ENCODE measurements at regions not wholly inside any gene's neighbourhood (a gene's known extent, or its start where the extent isn't known, plus 50 kb on each side); places are given as distances from the start of the nearest gene placed in this dataset.

- Histone ChIP-seq H3K4me3 (ENCODE audit: low read length) (no peak overlapping the region), H3K36me3 (ENCODE audit: control insufficient read depth, insufficient read depth, low read length) (no peaks in the 10 kb centered on the region), H3K9me3 (ENCODE audit: control insufficient read depth, insufficient read depth, low read length) (no peaks in the 10 kb centered on the region), H3K27ac (ENCODE audit: low read length) (no peak overlapping the region), H3K4me1 (ENCODE audit: control insufficient read depth, insufficient read depth, low read length) (no peaks in the 10 kb centered on the region), H3K27me3 (ENCODE audit: control insufficient read depth, insufficient read depth, low read length) (no peaks in the 10 kb centered on the region)
- no peak for DNase-seq (ENCODE audit: low read depth, low spot score)
- 100% methylated on average over 2 of the region's 7 CpGs for WGBS (ENCODE audit: insufficient coverage, insufficient read length)
Observed at GRCh38 chr14:94696518-94696917, 73.4 kb downstream of the GSC start.

- no peaks in the 10 kb centered on the region for H3K36me3 ChIP-seq (ENCODE audit: control insufficient read depth, insufficient read depth, low read length)
- H3K4me1 ChIP-seq (ENCODE audit: control insufficient read depth, insufficient read depth, low read length), result no peaks in the 10 kb centered on the region
- no peak overlapping the region for H3K27ac ChIP-seq (ENCODE audit: low read length)
- no peaks in the 10 kb centered on the region for H3K27me3 ChIP-seq (ENCODE audit: control insufficient read depth, insufficient read depth, low read length)
- WGBS (ENCODE audit: insufficient coverage, insufficient read length), result no CpG with 5 or more reads among the region's 18 CpGs
- H3K4me3 ChIP-seq (ENCODE audit: low read length), result no peak overlapping the region
- no peaks in the 10 kb centered on the region for H3K9me3 ChIP-seq (ENCODE audit: control insufficient read depth, insufficient read depth, low read length)
- DNase-seq (ENCODE audit: low read depth, low spot score), result no peak
Observed at GRCh38 chr14:94695231-94695630, 74.7 kb downstream of the GSC start.

GRCh38 chr14:94691660-94692034, 78.3 kb downstream of the GSC start:
- Histone ChIP-seq H3K9me3 (ENCODE audit: control insufficient read depth, insufficient read depth, low read length) (no peaks in the 10 kb centered on the region), H3K27me3 (ENCODE audit: control insufficient read depth, insufficient read depth, low read length) (no peaks in the 10 kb centered on the region), H3K36me3 (ENCODE audit: control insufficient read depth, insufficient read depth, low read length) (no peaks in the 10 kb centered on the region), H3K27ac (ENCODE audit: low read length) (no peak overlapping the region), H3K4me1 (ENCODE audit: control insufficient read depth, insufficient read depth, low read length) (no peaks in the 10 kb centered on the region), H3K4me3 (ENCODE audit: low read length) (no peak overlapping the region)
- no CpG with 5 or more reads among the region's 7 CpGs for WGBS (ENCODE audit: insufficient coverage, insufficient read length)
- no peak for DNase-seq (ENCODE audit: low read depth, low spot score)

- H3K9me3 ChIP-seq (ENCODE audit: control insufficient read depth, insufficient read depth, low read length), result no peaks in the 10 kb centered on the region
- no peaks in the 10 kb centered on the region for H3K36me3 ChIP-seq (ENCODE audit: control insufficient read depth, insufficient read depth, low read length)
- no peak overlapping the region for H3K27ac ChIP-seq (ENCODE audit: low read length)
- DNase-seq (ENCODE audit: low read depth, low spot score), result no peak
- WGBS (ENCODE audit: insufficient coverage, insufficient read length), result no CpG with 5 or more reads among the region's 31 CpGs
- H3K4me3 ChIP-seq (ENCODE audit: low read length), result no peak overlapping the region
- H3K27me3 ChIP-seq (ENCODE audit: control insufficient read depth, insufficient read depth, low read length), result no peaks in the 10 kb centered on the region
- H3K4me1 ChIP-seq (ENCODE audit: control insufficient read depth, insufficient read depth, low read length), result no peaks in the 10 kb centered on the region
Observed at GRCh38 chr14:94690896-94691659, 78.8 kb downstream of the GSC start.

- Histone ChIP-seq H3K27me3 (ENCODE audit: control insufficient read depth, insufficient read depth, low read length) (no peaks in the 10 kb centered on the region), H3K36me3 (ENCODE audit: control insufficient read depth, insufficient read depth, low read length) (no peaks in the 10 kb centered on the region), H3K9me3 (ENCODE audit: control insufficient read depth, insufficient read depth, low read length) (no peaks in the 10 kb centered on the region), H3K4me3 (ENCODE audit: low read length) (no peak overlapping the region), H3K4me1 (ENCODE audit: control insufficient read depth, insufficient read depth, low read length) (no peaks in the 10 kb centered on the region), H3K27ac (ENCODE audit: low read length) (no peak overlapping the region)
- WGBS (ENCODE audit: insufficient coverage, insufficient read length), result no CpG with 5 or more reads among the region's 14 CpGs
- no peak for DNase-seq (ENCODE audit: low read depth, low spot score)
Observed at GRCh38 chr14:94690486-94690885, 78.3 kb downstream of the SERPINA3 start.

- WGBS (ENCODE audit: insufficient coverage, insufficient read length), result no CpG with 5 or more reads among the region's 18 CpGs
- Histone ChIP-seq H3K36me3 (ENCODE audit: control insufficient read depth, insufficient read depth, low read length) (no peaks in the 10 kb centered on the region), H3K4me3 (ENCODE audit: low read length) (no peak overlapping the region), H3K27me3 (ENCODE audit: control insufficient read depth, insufficient read depth, low read length) (no peaks in the 10 kb centered on the region), H3K9me3 (ENCODE audit: control insufficient read depth, insufficient read depth, low read length) (no peaks in the 10 kb centered on the region), H3K4me1 (ENCODE audit: control insufficient read depth, insufficient read depth, low read length) (no peaks in the 10 kb centered on the region), H3K27ac (ENCODE audit: low read length) (no peak overlapping the region)
- DNase-seq (ENCODE audit: low read depth, low spot score), result no peak
Observed at GRCh38 chr14:94689985-94690400, 77.8 kb downstream of the SERPINA3 start.

- H3K4me3 ChIP-seq (ENCODE audit: low read length), result no peak overlapping the region
- H3K27ac ChIP-seq (ENCODE audit: low read length), result no peak overlapping the region
- no peaks in the 10 kb centered on the region for H3K27me3 ChIP-seq (ENCODE audit: control insufficient read depth, insufficient read depth, low read length)
- WGBS (ENCODE audit: insufficient coverage, insufficient read length), result no CpG with 5 or more reads among the region's 35 CpGs
- no peaks in the 10 kb centered on the region for H3K4me1 ChIP-seq (ENCODE audit: control insufficient read depth, insufficient read depth, low read length)
- H3K36me3 ChIP-seq (ENCODE audit: control insufficient read depth, insufficient read depth, low read length), result no peaks in the 10 kb centered on the region
- no peaks in the 10 kb centered on the region for H3K9me3 ChIP-seq (ENCODE audit: control insufficient read depth, insufficient read depth, low read length)
- peak; percentile 43 for DNase-seq (ENCODE audit: low read depth, low spot score)
Observed at GRCh38 chr14:94689218-94689984, 77.2 kb downstream of the SERPINA3 start.

GRCh38 chr14:94686511-94687160, 74.4 kb downstream of the SERPINA3 start:
- no CpG with 5 or more reads among the region's 13 CpGs for WGBS (ENCODE audit: insufficient coverage, insufficient read length)
- no peak for DNase-seq (ENCODE audit: low read depth, low spot score)
- no peaks in the 10 kb centered on the region for H3K27me3 ChIP-seq (ENCODE audit: control insufficient read depth, insufficient read depth, low read length)
- no peak overlapping the region for H3K27ac ChIP-seq (ENCODE audit: low read length)
- no peaks in the 10 kb centered on the region for H3K9me3 ChIP-seq (ENCODE audit: control insufficient read depth, insufficient read depth, low read length)
- no peaks in the 10 kb centered on the region for H3K4me1 ChIP-seq (ENCODE audit: control insufficient read depth, insufficient read depth, low read length)
- no peak overlapping the region for H3K4me3 ChIP-seq (ENCODE audit: low read length)
- H3K36me3 ChIP-seq (ENCODE audit: control insufficient read depth, insufficient read depth, low read length), result no peaks in the 10 kb centered on the region

GRCh38 chr14:94685681-94686485, 73.7 kb downstream of the SERPINA3 start:
- WGBS (ENCODE audit: insufficient coverage, insufficient read length), result no CpG with 5 or more reads among the region's 9 CpGs

GRCh38 chr14:94685166-94685581, 73.0 kb downstream of the SERPINA3 start:
- no peaks in the 10 kb centered on the region for H3K36me3 ChIP-seq (ENCODE audit: control insufficient read depth, insufficient read depth, low read length)
- no peak for DNase-seq (ENCODE audit: low read depth, low spot score)
- H3K27ac ChIP-seq (ENCODE audit: low read length), result no peak overlapping the region
- no peaks in the 10 kb centered on the region for H3K4me1 ChIP-seq (ENCODE audit: control insufficient read depth, insufficient read depth, low read length)
- no CpG with 5 or more reads among the region's 7 CpGs for WGBS (ENCODE audit: insufficient coverage, insufficient read length)
- H3K4me3 ChIP-seq (ENCODE audit: low read length), result no peak overlapping the region
- H3K27me3 ChIP-seq (ENCODE audit: control insufficient read depth, insufficient read depth, low read length), result no peaks in the 10 kb centered on the region
- H3K9me3 ChIP-seq (ENCODE audit: control insufficient read depth, insufficient read depth, low read length), result no peaks in the 10 kb centered on the region

More at GRCh38 chr14:94685681-94686485, 73.7 kb downstream of the SERPINA3 start:
- no peak for DNase-seq (ENCODE audit: low read depth, low spot score)
- Histone ChIP-seq H3K36me3 (ENCODE audit: control insufficient read depth, insufficient read depth, low read length) (no peaks in the 10 kb centered on the region), H3K4me3 (ENCODE audit: low read length) (no peak overlapping the region), H3K27me3 (ENCODE audit: control insufficient read depth, insufficient read depth, low read length) (no peaks in the 10 kb centered on the region), H3K9me3 (ENCODE audit: control insufficient read depth, insufficient read depth, low read length) (no peaks in the 10 kb centered on the region), H3K27ac (ENCODE audit: low read length) (no peak overlapping the region), H3K4me1 (ENCODE audit: control insufficient read depth, insufficient read depth, low read length) (no peaks in the 10 kb centered on the region)

Data from iPS DF 6.9 (cell line).